ENCODE measurements at regions not wholly inside any gene's neighbourhood (a gene's known extent, or its start where the extent isn't known, plus 50 kb on each side); places are given as distances from the start of the nearest gene placed in this dataset.

GRCh38 chr15:91517491-91518200, 335.9 kb upstream of the SLCO3A1 start:
- intact Hi-C loops (cut with micrococcal nuclease) = no loop called here
- ChIA-PET CTCF (ENCODE audit: low intra/inter-chr PET ratio) (no interaction called here), POLR2A (no interaction called here)
- no peaks in the 10 kb centered on the region for H4K20me1 ChIP-seq (replicated peaks; ENCODE audit: control insufficient read depth, insufficient read depth, low read length)
- H3K4me3 ChIP-seq = no peak overlapping the region
- in situ Hi-C loops (cut with MboI) = no loop called here
- ATAC-seq (no peak), FAIRE-seq (no peak), DNase-seq (ENCODE audit: extremely low read depth in 1 of 4, low spot score in 3 of 4) (no peak)
- BruUV-seq (replicated peaks) = no TSS peak
- no peaks in the 10 kb centered on the region for H3K36me3 ChIP-seq (ENCODE audit: control insufficient read depth, insufficient read depth, low read length)
- H3K79me2 ChIP-seq (ENCODE audit: control insufficient read depth, insufficient read depth, low read length) = no peaks in the 10 kb centered on the region
- H3K4me2 ChIP-seq (ENCODE audit: insufficient read depth, low read length) = no peak overlapping the region
- H2AFZ ChIP-seq (ENCODE audit: low read depth, low read length) = no peak overlapping the region
- no peak overlapping the region for H3K27ac ChIP-seq (ENCODE audit: extremely low read depth, low read depth, low read length)
- H3K9me1 ChIP-seq (ENCODE audit: control insufficient read depth, insufficient read depth, low read length) = no peaks in the 10 kb centered on the region
- no peaks in the 10 kb centered on the region for H3K9me3 ChIP-seq (replicated peaks; ENCODE audit: control insufficient read depth, insufficient read depth, low read depth, low read length)
- no peak overlapping the region for H3K9ac ChIP-seq (ENCODE audit: insufficient read depth in 1 of 2, low read depth in 2 of 2, low read length in 2 of 2)
- WGBS (ENCODE audit: insufficient coverage, low coverage, missing lambda C conversion rate) = 7% methylated on average over 4 of the region's 4 CpGs
- TF ChIP-seq RNF2 (IDR thresholded peaks at IDR 0.05) (no peak), PKNOX1 (IDR thresholded peaks at IDR 0.05) (0 out of 2 replicates have a peak, but pooled peaks have one; percentile 18), CEBPB (tag; IDR thresholded peaks at IDR 0.05) (peak; percentile 62; the same call in 1 of the 2 replicates), THRB (CRISPR knock-in tag; conservative IDR thresholded peaks at IDR 0.05) (no peak), TRIM24 (IDR thresholded peaks at IDR 0.05) (peak; percentile 48 to 53; a peak in 2 of 4 replicates), CEBPG (CRISPR knock-in tag; IDR thresholded peaks at IDR 0.05) (no peak), CEBPG (tag; conservative IDR thresholded peaks at IDR 0.05 in 1 of 2, IDR thresholded peaks at IDR 0.05 in 1 of 2) (peak; percentile 82 to 90)
- H3K4me1 ChIP-seq (replicated peaks in 1 of 2; ENCODE audit: control insufficient read depth in 2 of 2, insufficient read depth in 2 of 2, low read length in 2 of 2) = no peaks in the 10 kb centered on the region
- H3K27me3 ChIP-seq (ENCODE audit: control insufficient read depth in 2 of 2, insufficient read depth in 2 of 2, low read length in 2 of 2) = peaks cover 8 to 12% of the 10 kb centered on the region in 2 experiments; a peak in 3 of 5 replicates
